IPS DF 4.7 (cell line): ENCODE measurements at regions not wholly inside any gene's neighbourhood (a gene's known extent, or its start where the extent isn't known, plus 50 kb on each side); places are given as distances from the start of the nearest gene placed in this dataset.

ENCODE experiments used
- DNase-seq: peaks from one replicate; pipeline ENCODE4 v3.0.0-alpha.2; 2013; ENCODE audit warnings: low spot score; ENCODE audit errors: extremely low read depth

DNA sequence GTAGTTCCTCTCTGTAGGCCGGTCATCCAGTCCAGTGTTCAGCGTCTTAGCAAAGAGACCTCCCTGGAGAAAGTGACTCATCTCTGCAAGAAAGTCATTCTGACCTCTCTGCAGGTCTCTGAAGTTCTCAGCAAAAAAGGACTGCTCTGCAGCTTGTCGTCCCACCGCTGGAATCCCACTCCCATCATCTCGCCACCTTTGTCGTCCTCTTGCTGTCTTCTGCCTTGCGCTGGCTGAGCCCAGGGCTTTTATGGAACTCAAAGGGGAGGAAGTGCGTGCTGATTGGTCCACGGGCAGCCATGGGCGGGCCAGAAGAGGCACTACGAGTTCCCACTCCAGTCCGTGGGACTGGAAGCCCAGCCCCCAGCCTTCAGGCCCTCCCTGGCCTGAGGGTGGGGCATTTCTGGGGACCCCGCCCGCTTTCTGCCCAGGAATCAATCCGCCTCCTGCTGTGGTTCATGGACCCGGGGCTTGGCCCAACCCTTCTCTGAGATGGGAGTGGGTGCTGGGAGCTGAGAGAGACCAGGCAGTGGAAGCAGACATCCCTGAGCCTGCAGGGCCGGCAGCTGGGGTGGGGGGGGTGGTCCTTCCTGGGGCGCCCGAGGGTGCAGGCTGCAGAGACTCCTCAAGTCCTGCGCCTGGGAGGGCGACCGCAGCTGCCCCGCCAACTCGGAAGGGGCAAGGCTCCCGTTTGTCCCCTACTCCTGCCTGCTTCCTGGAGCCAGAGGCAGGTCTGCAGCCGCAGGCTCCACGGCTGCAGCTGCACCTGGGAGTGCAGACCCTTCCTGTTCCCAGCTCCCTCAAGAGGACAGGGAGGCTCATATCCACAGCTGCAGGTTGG, 660.7 kb upstream of the RAB6C start:
- DNase-seq, result no peak

DNA sequence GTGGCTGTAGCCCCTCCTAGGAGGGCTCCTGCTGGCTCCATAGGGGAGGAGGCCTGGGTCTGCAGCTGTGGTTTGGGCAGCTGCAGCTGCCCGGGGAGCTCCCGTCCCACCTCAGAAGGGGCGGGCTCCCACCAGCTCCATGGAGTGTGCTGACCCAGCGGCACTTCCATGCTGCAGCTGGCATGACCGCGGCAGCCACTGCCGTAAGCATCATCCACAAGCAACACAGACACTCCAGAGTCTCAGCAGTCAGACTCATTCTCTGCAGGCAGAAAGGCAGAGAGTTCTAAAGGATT, 660.1 kb upstream of the RAB6C start:
- DNase-seq, result no peak

DNA sequence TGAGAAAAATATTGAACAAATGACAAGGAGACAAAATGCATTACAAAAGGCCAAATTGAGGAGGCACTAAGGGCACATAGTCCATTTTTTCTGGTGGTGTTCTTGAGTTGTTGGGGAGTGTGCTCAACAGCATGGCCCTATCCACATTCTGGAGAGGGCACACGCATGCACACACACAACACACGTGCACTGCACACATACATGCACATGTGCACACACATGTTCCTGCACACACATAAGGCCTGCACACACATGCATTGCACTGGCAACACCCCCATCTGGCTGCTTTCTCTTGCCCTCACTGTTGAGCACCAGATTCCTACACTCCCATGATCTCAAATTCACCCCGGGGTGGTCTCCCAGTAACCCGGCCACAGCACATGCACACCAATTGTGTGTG, 659.2 kb upstream of the RAB6C start:
- DNase-seq, result no peak

DNA sequence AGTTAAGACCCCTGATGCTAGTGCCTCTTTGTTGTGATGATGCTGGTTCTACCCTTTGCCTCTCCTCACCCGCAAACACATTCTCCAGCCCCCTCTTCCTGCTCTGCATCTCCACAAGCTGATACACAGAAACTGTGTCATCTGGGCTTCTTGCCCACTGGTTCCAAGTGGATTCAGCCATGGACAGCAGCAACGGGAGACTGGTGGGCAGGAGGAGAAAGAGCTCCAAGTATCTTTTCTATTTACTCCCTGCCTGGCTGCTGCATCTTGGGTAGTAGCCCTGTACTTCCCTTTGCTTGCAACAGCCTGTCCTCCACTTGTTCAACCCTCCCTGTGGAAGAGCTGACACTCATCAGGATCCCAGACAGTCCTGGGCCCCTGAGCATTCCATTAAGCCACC, 655.1 kb upstream of the RAB6C start:
- DNase-seq, result no peak

DNA sequence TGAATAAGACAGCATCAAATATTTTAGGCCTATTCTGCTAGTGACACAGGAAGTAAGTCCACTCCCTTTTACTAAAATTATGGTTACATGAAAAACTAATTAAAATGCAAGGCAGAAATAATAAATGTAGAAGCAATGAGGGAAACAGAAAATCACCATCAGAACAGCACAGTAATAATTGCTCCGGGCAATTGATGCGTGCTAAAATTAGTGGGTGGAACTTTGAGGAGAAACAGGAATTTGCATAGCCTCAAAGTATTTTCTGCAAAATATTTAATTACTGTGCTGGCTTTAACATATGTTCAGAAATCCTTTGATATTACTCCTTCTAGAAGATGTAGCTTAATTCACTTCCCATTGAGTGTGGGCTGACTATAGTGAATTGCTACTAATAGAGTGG, 654.3 kb upstream of the RAB6C start:
- no peak for DNase-seq

DNA sequence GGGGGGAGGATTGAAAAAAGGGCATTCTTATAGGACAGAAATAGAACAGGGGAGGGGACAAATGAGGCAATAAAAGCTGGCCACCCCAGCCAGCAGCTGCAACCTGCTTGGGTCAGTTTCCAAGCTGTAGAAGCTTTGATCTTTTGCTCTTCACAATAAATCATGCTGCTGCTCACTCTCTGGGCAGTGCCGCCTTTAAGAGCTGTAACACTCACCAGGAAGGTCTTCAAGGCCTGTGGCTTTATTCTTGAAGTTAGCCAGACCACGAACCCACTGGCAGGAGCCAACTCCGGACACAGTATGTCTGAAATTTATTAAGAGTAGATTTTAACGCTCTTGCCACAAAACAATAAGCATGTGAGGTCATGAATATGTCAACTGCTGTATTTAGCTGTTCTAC, 649.9 kb upstream of the RAB6C start:
- no peak for DNase-seq

DNA sequence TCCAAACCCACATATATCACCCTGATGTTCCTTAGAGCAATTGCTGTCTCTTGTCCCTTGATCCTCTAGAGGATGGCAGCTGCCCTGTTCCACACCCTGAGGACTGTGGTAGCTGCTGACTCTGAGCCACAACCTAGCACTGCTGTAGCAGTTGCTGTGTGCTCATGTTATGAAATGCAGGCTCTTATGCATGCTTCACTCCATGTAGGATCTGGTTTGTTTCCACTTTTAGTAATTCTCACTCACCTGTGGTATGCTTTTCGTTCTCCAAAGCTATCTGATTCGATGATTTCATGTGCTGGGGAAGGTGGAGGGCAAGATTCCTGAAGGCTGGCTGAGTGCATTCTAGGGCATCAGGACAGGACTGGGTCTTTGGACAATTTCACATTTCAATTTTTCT, 649.0 kb upstream of the RAB6C start:
- no peak for DNase-seq

DNA sequence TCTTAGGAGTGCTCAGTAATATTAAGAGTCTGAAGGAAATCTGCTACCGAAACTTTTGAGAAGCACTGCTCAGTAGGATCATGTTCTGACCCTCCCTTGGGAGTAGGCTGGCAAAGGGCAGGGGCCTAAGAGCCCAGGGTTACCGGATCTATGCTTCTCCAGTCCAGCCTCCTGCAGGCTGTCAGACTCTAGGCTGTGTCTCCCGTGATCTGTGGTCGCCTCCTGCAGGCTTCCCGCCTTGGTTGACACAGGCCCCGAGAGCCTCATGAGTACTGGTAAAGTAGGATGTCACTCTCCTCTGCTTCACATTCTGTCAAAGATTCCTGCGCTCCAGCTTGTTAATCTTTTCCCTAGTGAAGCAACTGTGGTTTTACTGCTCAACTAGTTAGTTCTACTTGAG, 647.8 kb upstream of the RAB6C start:
- DNase-seq, result peak; percentile 5

DNA sequence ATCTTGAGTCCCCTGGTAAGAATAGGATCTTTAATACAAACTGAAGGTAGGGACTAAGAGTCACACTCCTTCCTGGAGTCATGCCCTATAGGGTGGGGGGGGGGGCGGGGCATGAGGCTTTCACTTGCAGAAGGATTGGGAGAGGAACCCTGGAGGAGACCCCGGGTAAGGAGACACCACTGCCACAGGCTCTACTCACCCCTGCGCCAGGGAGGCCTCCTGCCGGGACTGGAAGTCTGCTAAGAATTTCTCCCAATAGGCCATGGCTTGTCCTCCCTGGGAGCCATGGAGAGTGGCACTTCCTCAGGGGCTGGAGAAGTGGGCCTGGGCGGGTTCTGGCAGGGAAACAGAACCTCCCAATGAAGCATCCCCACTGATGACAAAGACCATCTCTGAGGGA, 645.3 kb upstream of the RAB6C start:
- DNase-seq, result no peak

DNA sequence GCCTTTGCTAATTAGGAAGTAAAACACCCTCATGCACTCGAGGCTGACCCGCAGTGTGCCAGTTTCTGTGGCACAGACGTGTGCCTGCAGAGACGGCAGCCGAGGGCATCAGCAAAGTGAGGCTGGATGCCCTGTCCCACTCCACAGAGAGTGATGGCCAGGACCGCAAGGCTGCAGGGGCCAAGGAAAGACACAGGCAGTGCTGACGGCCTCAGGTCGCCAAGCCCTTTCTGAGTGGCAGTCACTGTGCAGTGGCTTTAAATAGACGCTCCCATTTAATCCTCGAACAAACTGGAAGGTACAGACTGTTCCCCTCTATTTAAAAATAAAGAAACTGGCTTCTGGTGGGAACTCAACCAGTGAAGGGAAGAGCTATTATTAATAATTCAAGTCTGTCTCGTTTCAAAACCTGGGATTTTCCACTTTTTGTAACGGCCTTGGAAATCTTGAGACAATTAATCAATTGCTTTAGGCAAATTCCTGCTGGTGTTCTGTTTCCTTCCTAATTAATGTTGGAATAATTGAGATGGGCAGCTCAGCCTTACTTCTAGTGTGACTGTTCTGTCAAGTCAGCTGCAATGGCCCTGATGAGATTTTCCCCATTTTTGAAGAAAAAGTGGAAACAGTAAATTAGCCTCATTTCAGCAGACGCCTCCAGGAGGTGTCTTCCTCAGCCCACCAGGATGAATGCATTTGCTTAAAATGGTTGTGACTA, 644.6 kb upstream of the RAB6C start:
- DNase-seq, result no peak

DNA sequence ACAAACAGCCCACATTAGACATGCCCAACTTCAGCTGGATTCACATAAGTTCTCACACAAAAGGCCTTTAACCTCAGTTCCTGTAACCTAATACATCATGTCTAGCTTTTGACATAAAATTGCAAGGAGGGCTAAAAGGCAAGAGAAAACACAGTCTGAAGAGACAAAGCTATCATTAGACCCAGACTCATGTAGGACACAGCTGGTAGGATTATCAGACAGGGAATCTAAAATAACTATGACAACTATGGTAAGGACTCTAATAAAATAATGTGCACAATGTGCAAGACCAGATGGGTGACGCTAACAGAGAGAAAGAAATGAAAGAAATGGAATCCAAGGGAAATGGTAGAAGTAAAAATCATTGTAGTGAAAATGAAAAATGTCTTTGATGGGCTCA, 643.2 kb upstream of the RAB6C start:
- DNase-seq, result no peak

DNA sequence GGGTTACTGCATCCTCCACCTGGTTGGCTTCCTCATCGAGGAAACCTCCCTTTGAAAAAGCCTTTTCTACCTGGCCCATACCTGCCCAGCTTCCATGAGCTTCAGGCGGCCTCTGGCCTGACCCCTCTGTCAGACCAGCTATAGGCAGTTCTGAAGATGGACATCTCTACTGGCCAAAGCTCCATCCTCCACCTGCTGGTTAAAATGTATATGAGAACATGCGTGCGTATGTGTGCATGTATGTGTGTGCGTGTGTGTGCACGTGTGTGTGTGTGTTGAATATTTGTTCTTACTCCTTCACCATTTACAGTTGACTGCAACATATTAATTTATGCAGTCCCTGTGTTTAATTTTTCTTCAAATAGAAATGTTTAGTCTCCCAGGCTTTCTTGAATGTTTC, 642.4 kb upstream of the RAB6C start:
- no peak for DNase-seq

DNA sequence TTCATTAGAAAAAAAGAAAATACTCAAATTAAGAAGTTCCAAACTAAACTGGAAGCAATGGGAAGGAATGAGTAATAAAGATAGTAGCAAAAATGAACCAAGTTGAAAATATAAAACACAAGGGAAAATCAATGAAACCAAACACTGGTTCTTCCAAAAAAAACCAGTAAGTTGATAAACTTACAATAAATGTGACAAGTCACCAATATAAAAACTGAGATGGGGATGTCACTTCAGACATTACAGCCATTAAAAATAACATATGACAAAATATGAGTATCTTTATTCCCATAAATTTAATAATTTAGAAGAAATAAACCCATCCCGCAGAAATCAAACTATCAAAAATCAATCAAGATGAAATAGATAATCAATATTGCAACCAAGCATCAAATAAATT, 633.9 kb upstream of the RAB6C start:
- no peak for DNase-seq

DNA sequence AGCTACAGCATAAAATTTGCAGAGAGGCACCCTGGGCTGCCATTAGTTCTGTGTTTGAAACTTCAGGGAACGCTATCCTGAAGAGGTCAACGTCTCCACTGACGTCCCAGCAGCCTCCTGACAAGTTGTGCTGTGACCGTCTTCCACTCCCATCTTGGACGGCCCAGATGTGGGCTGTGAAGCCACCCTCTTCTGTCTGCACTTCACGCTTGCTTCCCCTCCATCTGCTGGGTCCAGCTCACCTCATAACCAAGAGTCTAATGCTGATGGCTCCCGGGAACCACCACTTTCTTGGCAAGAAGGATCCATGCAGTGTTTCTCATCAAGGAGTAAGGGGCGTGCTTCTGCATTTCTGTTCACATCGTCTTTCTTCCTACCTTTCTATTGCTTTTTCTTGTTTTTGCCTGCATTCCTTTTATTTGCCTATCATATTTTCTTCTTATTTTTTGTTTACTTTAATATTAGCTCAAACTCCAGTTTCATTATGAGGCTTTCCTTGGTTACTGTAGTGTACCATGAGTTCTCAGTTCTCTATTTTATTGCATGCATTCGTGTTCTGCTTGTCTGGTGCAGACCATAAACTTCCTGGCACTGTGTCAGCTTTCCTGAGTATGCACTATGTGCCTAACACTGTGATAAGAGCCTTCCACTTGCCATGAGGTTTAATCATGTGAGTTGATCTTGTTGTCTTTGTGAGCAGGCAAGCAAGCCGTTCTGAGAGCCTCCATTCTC, 631.8 kb upstream of the RAB6C start:
- no peak for DNase-seq

DNA sequence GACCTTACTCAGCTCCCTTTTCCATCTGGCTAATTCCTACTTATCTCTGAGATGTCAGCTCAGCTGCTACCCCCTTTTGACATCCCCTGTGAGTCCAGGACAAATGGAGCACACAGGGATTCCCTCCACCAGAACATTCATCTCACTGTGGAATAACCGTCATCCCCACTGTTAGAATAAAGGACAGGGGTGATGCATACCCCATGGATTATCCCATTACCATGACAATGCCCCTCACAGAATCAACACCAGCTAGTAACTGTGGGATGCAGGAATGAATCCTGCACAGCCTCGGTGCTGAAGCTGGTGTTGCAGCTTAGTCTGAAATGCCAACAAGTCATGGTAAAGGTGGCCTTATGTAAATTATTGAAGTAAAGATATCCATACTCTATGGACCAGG, 624.8 kb upstream of the RAB6C start:
- no peak for DNase-seq

DNA sequence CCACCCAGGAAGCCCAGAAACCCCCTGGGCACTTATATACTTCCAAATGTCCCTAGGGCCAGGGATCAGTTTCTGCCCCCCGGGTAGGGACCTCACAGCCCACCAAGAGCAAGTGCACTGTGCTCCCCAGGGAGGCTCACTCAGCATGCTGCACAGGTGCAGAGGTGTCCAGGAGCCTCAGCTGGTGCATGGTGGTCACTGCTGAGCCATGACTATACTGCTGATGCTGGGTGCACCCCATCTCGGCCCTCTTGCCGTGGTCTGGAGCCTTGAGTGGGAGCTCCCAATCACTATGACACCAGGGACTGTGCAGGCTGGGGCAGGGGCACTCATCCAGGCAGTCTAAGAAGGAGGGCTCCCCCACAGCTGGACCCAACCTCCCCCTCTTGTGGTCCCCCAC, 617.8 kb upstream of the RAB6C start:
- no peak for DNase-seq

DNA sequence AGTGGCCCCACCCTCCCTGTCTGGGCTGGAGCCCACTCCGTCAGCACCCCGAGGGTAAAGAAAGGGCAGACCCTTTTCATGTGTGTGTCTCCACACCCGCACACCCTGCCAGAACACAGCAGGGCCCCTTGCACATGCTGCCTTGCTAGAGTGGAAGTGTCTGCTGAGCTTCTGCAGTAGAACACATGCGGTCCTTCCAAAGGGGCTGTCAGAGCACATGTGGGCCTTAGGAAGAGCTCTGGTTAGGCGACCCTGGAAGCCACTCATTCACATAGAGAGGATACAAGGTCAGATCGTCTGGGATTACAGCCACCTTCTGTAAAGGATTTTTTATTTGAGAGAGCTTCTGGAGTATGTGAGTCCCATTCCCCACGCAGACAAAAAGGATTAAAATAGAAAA, 613.2 kb upstream of the RAB6C start:
- DNase-seq, result no peak

DNA sequence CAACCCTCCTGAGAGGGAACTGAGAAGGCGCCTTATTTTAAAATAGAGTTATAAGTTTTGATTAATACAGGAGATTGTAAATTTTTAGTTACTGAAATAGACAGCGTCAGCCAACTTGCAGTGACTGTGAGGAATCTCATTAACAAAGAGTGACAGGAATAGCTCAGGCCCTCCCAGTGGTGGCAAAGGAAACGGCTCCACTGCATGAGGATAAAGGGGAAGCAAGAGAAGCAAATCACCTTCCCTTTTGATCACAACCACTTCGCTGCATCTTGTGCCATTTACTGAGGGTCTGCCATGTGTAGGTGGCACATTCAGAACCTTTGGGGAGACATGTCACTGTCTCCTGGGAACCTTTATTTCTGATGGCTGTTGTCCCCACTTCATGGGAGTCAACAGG, 612.4 kb upstream of the RAB6C start:
- no peak for DNase-seq

DNA sequence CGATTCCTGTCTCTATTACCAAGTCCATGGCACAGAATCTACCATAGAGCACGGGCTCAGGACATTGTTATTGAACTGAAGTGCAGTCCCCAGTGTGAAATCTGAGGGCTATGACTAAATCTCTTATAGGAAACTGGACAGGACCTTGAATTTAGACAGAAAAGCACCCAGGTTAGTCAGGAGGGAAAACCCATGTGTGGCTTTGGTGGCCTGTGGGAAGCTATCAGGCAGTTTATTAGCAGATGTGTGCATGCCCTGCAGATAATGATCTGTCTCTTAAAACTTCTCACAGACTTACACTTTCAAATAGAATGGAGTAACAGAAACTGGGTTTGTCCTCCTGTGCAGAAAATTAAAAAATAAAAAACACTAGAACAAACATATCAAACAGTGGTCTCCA, 610.0 kb upstream of the RAB6C start:
- DNase-seq, result no peak

DNA sequence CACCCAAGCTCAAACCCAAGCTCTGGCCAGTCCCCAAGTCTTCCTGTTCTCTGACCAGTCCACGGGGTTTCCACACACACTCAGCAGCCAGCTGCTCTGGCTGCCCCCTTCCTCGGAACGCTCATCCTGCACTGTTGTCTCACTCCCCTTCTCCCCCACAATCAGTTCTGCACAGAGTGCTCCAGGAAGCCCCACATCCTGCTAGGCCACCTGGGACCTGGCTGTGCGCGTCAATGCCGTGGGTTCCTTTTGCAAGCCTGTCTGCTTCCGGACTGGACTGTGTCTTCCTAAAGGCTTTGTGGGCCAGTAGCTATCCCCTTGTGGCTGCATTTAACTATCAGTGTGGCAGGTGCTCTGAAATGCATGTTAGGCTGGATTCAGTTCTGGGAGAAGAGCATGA, 605.0 kb upstream of the RAB6C start:
- no peak for DNase-seq

DNA sequence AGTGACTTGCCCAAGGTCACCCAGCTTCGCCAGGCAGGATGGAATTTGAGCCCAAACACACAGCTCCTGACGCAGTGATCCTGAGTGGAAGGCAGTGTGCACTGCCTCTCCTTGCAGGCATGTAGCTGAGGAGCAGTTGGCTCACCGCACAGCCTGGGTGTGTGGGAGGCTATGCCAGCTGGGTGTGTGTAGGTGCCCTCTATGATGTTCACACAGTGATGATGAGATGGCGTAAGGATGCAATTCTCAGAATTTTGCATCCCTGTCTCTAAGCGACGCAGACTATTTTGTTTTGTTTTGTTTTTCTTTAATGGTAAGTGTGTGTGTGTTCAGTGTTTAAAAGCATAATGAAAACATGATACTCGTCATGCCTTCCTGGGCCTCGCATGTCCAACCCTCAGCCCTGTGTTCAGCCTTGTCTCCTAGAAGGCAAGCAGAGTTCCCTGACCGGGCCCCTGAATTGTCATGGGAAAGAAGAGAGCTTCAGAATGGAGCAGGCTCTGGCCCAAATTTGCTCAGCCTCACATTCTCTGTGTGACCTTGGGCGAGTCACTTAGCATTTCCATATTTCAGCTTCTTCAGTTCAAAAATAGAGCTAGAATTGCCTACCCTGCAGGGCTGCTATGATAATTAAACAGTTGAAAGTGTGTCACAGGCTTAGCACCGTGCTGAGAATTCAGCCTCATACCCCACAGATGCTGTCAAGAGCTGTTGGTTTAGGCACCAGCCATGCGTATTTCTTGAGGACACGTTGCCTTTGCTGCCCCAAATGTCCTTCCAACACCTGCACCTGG, 603.6 kb upstream of the RAB6C start:
- DNase-seq, result no peak
